GM04504 (cell line): ENCODE measurements at regions not wholly inside any gene's neighbourhood (a gene's known extent, or its start where the extent isn't known, plus 50 kb on each side); places are given as distances from the start of the nearest gene placed in this dataset.
"Not testable (repeated sequence)": the region's sequence is repeated elsewhere in the genome, so short reads cannot be mapped to it uniquely, and the experiment has no call there.

Source experiments
- DNase-seq: peaks from one replicate; pipeline ENCODE4 v3.0.0-alpha.2; 2012; ENCODE audit warnings: low read depth

DNA sequence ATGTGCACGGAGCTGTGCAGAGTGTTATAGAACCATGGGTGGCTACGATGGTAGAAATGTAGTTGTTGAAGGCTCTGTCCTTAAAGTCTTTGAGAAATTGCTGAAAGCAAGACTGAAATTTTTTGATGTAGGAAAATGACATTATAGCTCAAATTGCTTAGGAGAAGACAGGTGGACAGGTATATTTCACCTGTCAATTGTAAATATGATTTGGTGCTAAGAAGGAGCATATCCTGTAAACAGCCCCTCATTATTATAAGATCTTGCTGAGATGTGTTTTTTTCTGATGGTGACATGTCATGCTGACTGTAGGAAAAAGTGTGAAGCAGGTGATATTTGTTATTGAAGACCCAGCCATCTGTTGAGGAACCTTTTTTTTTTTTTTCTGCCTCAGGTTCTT is 377.9 kb downstream of the PSAT1 start:
- no peak for DNase-seq

DNA sequence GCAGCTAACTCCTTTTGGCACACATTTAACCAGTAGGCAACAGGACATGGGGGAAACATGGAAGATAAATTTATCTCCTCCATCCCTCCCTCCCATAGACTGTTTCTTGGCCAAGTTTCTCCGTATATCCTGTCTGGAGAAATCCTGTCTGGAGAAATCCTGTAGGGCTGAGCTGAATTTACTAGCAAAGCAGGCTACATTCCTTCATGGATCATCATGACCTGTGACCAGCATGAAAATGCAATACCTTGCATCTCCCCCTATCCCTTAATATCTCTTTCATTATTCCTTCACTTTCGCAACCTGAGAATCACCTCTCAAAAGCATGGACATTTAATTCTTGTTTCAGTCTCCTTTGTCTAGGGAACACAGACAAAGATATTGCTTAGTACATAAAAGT is 379.1 kb downstream of the PSAT1 start:
- DNase-seq, result no peak

DNA sequence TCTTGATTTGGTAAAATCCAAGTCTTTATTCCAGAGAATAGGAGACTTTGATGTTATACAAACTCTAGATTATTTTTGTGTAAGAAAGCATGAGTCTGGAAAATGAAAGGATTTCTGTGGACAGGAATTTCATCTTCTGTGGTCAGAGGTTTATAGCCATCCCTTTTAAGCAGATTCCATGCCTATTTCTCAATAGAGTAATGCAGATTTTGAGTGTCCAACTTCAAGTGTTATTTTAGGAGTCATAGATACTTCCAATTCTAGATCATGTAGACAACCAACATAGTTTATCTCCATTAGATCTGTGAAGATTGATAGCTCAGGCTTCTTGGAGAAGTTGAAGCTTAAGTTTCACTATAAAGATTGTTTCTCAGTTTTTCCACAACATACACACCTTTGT is 379.7 kb downstream of the PSAT1 start:
- DNase-seq, result peak; percentile 56

DNA sequence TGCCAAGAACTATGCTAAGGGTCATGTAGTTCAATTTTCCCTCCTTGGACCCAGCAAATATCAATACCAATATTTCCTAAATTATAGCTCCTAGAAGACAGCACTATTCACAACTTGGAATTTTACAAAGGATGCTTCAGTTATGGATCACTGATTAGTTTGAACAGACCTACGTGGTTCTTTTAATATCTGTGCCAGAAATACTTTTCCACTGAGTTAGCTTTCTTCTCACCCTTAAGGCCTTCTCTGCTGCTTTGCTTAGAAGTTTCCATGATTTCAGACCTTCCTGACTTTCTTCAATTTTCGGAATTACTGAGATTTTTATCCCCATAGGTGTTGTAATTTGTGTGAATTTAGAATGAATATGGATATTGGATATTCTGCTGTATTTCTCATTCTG is 380.4 kb downstream of the PSAT1 start:
- no peak for DNase-seq

DNA sequence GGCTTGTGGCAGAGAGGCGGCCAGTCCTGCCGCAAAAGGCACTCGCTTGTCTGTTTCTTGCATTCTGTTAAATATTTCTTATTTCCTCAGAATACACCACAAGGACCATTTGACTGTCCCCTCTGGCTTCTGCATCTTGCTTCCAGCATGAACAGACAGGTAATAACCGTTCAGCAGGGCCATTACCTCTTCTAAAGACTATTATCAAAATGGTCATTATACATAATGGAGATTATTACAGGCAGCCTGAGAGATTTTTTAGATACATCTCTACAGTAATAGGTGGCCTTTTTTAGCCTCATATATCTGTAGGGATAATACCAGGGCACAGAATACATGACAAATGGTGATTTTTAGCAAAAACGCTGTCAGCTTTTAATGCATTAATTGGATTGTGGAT is 382.0 kb downstream of the PSAT1 start:
- DNase-seq, result no peak

DNA sequence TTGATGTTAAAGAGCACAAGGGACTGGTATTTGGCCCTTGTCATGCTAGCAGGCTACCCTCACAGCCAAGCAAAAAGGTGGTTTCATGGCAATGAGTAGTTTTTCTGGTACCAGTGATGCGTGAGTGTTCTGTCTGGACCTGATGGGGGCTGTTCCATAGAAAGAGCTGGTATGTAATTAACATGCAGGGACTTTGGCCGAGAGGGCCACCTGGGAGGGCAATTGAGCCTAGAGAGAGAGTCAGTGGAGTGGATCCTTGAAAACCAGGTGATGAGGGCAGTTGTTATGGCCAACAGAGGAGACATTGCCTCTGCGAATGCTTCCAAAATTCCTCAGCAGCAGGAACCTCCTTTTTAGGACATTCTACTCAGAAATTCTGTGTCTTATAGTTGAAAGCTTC is 383.3 kb downstream of the PSAT1 start:
- DNase-seq, result no peak

DNA sequence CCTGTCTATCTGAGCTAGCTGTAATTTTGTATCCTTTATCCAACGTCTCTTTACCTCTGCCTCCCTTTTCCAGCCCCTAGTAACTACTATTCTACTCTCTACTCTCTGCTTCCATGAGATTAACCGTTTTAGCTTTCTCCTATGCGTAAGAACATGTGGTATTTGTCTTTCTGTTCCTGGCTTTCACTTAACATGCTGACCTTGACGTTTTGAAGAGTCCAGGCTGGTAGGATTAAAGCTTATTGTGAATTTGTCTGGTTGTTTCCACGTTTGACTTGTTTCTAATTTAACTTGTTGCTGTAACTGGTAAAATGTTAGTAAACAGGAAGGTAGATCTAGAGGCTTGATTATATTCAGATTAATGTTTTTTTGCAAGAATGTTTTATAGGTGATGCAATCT is 385.3 kb downstream of the PSAT1 start:
- no peak for DNase-seq

DNA sequence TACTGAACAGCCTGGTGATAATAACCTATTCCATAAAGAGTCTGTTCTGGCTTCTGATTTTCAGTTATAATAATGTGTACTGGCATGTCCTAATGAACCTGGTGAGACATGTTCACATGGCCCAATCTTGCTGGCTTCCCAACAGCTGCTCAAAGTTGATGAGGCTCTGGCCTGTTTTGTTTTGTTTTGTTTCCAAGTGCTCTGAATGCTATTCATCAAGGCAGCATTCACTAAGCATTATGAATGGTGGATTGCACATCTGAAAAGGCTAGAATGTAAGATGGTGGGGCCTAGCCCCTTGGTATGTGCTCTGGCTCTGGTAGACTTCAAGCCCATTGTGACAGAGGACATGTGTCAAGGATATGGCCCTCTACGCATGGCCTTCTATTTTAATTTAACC is 388.5 kb downstream of the PSAT1 start:
- DNase-seq, result no peak

DNA sequence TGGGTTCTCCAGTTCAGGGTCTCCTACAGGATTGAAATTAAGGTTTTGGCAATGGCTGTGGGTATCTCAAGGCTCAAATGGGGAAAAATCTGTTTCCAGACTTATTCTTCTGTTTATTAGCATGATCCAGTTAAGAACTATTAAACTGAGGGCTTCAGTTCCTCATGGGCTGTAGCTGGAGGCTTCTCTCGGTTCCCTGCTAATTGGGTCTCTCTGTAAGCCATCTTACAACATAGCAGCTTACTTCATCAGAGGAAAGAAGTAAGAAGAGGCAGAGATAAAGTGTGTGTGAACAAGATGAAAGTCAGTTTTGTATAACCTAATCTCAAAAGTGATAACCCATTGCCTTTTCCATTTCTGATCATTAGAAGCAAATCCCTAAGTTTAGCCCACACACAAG is 391.9 kb downstream of the PSAT1 start:
- no peak for DNase-seq

DNA sequence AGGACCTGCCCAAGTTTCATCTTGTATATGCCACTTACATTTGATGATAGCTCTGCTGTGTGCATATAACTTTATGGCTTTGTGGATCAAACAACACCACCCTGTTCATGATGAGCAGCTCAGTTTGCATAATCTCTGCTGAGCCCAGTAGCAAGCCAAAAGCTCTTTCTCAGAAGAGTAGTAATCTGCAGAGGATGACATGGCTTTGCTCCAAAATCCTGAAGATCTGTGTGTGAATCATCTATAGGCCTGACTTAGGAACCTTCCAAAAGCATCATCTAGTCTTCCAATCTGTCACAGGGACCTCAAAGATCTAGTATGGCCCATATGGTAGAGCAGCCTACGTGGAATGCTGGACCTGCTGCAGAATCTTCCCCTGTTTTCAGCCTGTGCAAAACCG is 394.6 kb downstream of the PSAT1 start:
- no peak for DNase-seq

DNA sequence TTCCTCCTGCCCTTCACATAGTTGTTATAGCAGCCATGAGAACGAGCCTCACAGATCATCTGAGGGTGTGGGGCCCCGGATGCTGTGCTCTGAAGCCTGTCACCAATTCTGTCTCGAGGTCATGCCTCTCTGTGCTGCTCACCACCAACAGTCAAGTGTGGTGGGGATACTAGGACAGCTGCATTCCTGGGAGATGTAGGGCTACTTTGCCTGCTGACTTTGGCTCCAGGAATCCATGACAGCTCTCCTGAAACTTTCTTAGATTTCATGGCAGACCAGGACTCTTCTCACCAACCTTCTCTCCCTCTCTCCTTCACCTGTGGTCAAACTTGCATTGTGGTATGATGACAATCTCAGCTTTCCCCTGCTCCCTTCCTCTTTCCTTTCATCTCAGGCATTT is 395.9 kb downstream of the PSAT1 start:
- no peak for DNase-seq

DNA sequence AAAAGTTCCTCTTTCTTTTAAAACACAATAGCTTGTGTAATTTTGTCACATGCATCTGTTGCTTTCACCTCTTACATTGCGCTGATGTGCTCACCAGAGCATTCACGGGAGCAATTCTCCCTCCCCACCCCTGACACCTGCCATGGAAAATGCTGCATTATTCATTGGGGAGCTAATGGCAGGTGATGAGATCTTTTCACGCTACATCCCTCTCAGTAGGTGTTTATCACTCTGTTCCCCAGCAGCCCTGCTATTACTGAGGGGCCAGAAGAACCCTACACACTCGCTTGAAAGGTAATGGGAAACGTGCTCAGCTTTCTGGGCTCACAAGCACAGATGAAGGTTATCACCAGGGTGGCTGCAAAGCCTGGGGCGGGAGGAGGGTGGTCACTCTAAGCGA is 398.0 kb downstream of the PSAT1 start:
- DNase-seq, result no peak

DNA sequence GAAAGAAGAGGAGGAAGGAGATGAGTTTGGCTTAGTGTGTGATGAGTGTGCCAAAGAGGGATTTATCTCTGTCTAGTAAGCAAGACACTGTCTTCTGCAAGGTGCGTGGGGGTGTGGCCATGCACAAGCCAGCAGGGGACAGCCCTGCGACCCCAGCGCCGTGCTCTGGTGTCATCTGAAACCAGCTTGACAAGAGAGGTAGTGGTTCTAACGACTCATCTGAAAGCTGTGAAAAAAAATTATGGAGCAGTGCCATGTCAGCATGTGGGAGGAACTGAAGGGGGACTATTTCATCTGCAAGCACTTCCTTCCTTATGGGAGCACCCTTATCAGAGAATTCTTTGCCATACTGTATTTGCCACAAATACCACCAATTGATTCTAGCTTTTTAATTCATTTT is 398.6 kb downstream of the PSAT1 start:
- DNase-seq, result no peak

DNA sequence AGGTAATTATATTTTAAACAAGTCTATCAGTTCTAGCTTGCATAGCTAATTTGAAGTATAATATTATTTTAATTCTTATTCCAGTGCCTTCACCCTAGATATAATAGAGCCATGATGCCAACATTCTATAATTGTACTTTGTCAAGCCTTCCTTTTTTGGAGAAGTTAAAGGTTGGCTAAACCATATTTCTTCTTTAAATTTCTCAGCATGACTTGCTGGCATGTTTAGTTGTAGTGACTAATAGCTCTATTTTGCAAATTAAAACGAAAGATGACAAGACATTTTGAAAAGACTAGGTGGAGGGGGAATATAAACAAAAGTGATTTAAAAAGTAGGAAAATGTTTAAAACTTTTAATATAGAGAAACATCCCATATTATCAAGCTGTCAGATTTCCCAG is 400.7 kb downstream of the PSAT1 start:
- no peak for DNase-seq

DNA sequence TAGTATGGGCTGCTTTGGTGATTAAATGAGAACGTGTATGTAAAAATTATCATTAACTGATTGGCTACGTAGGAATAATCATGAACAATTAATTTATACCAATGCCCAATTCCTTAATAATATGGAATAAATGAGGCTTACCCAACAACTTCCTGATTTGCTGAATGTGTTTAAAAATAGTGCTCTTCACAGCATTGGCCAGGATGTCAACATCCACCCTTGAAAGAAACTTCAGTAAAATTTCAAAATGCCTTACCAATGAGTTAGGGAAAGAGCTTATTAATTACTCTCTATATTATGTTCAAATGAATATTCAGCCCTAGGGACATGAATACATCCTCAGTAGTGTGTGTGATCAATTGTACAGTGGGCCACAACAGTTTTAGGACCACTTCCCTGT is 401.4 kb downstream of the PSAT1 start:
- no peak for DNase-seq

DNA sequence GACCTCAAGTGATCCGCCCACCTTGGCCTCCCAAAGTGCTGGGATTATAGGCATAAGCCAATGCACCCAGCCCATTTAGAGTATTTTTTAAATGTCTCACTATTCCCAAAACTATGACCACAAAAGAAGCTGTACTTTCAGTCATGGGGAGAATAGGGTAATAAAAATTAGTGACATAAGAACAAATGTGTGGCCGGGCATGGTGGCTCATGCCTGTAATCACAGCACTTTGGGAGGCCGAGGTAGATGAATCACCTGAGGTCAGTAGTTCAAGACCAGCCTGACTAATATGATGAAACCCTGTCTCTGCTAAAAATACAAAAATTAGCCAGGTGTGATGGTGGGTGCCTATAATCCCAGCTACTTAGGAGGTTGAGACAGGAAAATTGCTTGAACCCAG is 402.3 kb downstream of the PSAT1 start:
- not testable (repeated sequence) for DNase-seq

DNA sequence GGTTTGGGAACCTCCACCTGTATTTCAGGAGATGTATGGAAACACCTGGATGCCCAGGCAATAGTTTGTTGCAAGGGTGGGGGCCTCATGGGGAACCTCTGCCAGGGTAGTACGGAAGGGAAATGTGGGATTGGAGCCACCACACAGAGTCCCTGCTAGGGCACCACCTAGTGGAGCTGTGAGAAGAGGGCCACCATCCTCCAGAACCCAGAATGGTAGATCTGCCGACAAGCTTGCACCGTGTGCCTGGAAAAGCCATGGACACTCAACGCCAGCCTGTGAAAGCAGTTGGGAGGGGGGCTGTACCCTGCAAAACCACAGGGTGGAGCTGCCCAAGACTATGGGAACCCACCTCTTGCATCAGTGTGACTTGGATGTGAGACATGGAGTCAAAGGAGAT is 407.2 kb downstream of the PSAT1 start:
- not testable (repeated sequence) for DNase-seq

DNA sequence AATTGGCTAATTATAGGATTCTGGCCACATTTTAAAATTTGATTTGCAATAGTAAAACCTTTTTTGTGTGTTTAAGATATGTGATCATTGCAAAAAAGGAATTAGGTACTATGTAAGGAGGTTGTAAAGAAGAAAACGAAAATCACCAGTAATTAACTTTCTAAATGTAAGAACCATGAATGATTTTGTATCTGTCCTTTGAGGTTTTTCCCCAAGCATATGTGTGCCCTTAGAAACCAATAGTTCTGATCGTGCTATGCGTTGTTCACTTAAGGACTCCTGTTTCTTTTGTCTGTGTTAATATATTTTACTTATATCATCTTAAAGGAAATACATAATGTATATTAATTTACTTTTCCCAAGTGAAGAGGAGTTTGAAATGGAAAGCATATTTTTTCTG is 410.2 kb downstream of the PSAT1 start:
- no peak for DNase-seq

DNA sequence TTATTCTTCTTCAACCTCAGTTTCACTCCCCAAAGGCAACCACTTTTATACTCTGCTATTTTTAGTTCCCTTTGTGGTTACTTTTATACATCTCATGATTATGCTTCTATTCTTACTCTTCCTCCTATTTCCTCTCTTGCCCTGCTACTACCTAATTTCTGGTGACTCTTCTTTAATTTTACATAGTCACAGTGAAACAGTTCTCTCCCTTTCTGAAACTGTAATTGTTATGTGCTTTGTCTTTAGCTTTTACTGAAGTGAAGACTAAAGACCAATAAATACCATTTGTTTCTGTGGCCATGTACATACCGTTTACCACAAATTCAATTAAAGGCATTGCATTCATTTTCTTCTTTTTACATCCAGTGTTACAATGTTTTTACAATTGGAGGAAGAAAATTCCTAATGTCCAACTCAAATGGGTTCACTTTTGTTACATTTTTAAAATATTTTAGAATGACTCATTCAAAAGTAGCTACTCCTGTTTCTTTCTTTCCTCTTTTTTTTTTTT is 410.6 kb downstream of the PSAT1 start:
- peak; percentile 59 for DNase-seq

DNA sequence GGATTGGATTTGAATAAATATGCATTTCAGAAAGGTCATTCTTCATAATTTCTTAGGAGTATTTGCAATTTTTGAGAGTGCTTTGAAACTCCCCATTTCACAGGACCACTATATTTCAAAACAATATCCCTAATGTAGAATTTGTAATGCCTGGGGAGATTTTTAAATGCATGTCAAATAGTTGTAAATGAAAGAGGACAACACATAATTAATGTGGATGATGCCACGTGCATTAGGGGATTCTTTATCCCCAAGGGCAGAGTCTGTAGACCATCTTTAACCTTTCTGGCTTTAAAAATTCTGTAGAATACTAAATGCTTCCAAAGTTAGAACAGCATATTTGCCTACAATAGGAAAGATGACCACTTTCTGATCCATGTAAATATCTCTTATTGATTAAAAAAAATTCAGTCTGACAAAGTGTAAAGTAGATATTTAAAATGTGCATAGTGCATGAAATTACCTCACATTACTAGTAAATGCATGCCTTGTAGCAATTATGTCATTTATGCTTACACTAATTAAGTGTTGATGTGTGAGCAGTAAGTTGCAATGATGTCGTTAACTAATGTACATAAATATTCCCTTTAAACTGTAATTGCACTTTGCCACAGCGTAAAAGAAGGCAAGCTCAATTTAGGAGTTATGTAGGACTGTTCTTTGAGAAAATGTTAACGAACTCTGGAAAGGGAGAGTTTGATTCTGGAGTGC is 416.1 kb downstream of the PSAT1 start:
- DNase-seq, result no peak

DNA sequence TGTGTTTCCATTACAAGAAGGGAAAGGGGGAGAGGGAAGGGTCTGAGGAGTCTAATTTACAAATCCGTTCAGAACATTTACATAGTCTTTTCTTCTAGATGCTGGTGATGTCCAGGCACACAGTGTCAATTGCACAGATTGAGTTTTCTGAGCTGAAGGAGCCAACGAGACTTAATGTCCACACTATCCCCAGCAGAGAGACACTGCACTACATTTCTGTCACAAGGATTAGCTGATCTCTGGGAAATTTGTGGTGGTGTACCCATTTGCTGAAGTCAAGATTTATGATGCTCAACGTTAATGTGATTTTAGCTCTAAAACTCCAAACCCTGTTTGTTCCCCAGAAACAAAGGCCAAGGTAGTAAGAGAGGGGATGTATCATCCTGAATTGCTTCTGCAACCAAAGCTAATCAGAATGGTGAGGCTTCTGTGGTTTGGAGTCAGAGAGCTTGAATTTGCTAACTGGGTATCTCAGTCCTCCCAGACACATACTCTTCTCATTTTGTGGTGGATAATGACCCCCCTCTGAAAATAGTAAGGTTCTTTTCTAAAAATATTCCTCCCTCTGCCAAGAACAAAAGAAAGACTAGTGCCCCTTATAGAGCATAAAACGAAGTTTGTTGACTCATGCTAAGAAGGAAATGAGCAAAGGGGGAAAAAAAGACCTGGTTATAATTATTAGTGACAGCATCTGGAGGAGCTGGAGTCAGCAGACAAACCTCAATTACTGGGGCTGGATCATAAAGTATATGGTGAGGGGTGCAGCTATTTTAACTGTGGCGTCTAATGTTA is 416.9 kb downstream of the PSAT1 start:
- DNase-seq, result peak; percentile 68

DNA sequence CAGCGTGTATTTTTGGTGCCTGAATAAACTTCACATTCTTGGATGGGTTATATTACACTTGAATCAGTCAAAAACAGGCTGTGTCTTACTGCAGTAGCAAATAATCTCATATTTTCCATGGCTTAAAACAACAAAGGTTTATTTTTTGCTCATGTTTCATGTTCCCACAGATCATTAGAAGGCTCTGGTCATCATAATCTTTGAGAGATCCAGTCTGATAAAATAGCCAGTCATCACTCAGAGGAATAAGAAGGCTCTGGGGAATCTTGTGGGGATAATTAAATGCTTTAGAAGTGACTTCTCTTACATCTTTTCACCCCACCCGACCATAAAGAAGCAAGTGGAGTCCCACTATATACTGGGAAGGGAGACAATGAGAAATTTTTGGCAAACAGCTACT is 417.7 kb downstream of the PSAT1 start:
- DNase-seq, result peak; percentile 67

DNA sequence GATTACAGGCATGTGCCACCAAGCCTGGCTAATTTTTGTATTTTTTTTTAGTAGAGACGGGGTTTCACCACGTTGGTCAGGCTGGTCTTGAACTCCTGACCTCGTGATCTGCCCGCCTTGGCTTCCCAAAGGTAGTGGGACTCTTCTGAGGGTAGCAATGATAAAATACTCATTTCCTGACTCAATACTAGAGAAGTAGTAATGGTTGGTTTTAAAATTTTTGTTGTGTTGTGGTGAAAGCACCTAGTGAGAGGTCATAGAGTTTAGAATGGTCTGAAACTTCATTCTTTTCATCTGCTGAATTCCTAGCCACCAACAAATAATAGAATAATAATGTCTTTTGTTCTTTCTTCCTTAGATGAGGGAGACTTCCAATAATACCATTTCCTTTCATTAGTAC is 422.1 kb downstream of the PSAT1 start:
- DNase-seq, result not testable (repeated sequence)

DNA sequence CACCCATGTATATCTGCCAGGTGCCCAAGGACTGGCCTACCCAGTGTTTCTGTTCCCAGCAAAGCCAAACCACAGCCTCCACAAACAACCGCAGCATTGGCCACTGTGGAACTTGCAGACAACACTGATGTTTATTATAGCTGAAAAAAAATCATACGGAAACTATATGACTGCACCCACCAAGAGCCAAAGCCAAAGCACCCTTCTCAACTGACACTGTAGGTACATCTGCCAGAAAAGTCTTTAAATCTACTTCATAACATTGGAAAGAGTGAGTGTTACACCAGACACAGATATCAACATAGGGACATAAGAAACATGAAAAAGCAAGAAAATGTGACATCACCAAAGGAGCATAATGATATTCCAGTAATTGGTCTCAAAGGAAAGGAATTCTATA is 428.0 kb downstream of the PSAT1 start:
- DNase-seq, result no peak
